ENCODE measurements at regions not wholly inside any gene's neighbourhood (a gene's known extent, or its start where the extent isn't known, plus 50 kb on each side); places are given as distances from the start of the nearest gene placed in this dataset.

GRCh38 chr6:94217836-94218235, 798.5 kb upstream of the EPHA7 start:
- Histone ChIP-seq H3K27me3 (no peaks in the 10 kb centered on the region), H3K27ac (no peak overlapping the region), H3K36me3 (no peaks in the 10 kb centered on the region), H3K4me1 (no peaks in the 10 kb centered on the region), H3K9me3 (no peaks in the 10 kb centered on the region), H3K4me3 (no peak overlapping the region)
- intact Hi-C loops (cut with DNase I; ENCODE audit: low total_unique reads), result no loop called here
- TF ChIP-seq POLR2AphosphoS5 (IDR thresholded peaks at IDR 0.05) (no peak), CTCF (IDR thresholded peaks at IDR 0.05) (no peak), EP300 (IDR thresholded peaks at IDR 0.05) (no peak), POLR2A (IDR thresholded peaks at IDR 0.05) (no peak)
- peak in 1 of 2 donors; percentile 4 for DNase-seq
- WGBS, 5 donors, result 8 to 19% (median 17%) methylated on average over 2 of the region's 2 CpGs

GRCh38 chr6:94215552-94215951, 796.2 kb upstream of the EPHA7 start:
- WGBS, 5 donors, result 69 to 90% (median 88%) methylated on average over 1 of the region's 1 CpG
- DNase-seq, result no peak
- TF ChIP-seq POLR2AphosphoS5 (IDR thresholded peaks at IDR 0.05) (no peak), POLR2A (IDR thresholded peaks at IDR 0.05) (no peak), EP300 (IDR thresholded peaks at IDR 0.05) (no peak), CTCF (IDR thresholded peaks at IDR 0.05) (no peak)
- H3K27me3 ChIP-seq, result no peaks in the 10 kb centered on the region
- no peaks in the 10 kb centered on the region for H3K9me3 ChIP-seq
- no peak overlapping the region for H3K27ac ChIP-seq
- H3K4me1 ChIP-seq, result no peaks in the 10 kb centered on the region
- H3K4me3 ChIP-seq, result no peak overlapping the region
- intact Hi-C loops (cut with DNase I; ENCODE audit: low total_unique reads), result no loop called here
- no peaks in the 10 kb centered on the region for H3K36me3 ChIP-seq

- 6 to 16% (median 12%) methylated on average over 2 of the region's 2 CpGs for WGBS, 5 donors
- DNase-seq, result peak in 1 of 2 donors; percentile 15
- intact Hi-C loops (cut with DNase I; ENCODE audit: low total_unique reads), result no loop called here
Observed at GRCh38 chr6:94213226-94213625, 793.9 kb upstream of the EPHA7 start.

GRCh38 chr6:94196891-94197290, 777.5 kb upstream of the EPHA7 start:
- Histone ChIP-seq H3K27me3 (no peaks in the 10 kb centered on the region), H3K4me1 (no peaks in the 10 kb centered on the region), H3K36me3 (no peaks in the 10 kb centered on the region), H3K27ac (no peak overlapping the region), H3K9me3 (no peaks in the 10 kb centered on the region), H3K4me3 (no peak overlapping the region)
- DNase-seq, result no peak
- intact Hi-C loops (cut with DNase I; ENCODE audit: low total_unique reads), result no loop called here
- 76 to 89% (median 86%) methylated on average over 5 of the region's 5 CpGs for WGBS, 5 donors
- TF ChIP-seq CTCF (IDR thresholded peaks at IDR 0.05), result no peak
- no peak for TF ChIP-seq POLR2A (IDR thresholded peaks at IDR 0.05)
- TF ChIP-seq POLR2AphosphoS5 (IDR thresholded peaks at IDR 0.05), result no peak

More at GRCh38 chr6:94213226-94213625, 793.9 kb upstream of the EPHA7 start:
- Histone ChIP-seq H3K27ac (no peak overlapping the region), H3K4me1 (no peaks in the 10 kb centered on the region), H3K4me3 (no peak overlapping the region), H3K36me3 (no peaks in the 10 kb centered on the region), H3K27me3 (no peaks in the 10 kb centered on the region), H3K9me3 (no peaks in the 10 kb centered on the region)
- TF ChIP-seq POLR2A (IDR thresholded peaks at IDR 0.05) (no peak), CTCF (IDR thresholded peaks at IDR 0.05) (no peak), POLR2AphosphoS5 (IDR thresholded peaks at IDR 0.05) (no peak), EP300 (IDR thresholded peaks at IDR 0.05) (no peak)
